HepG2 (cell line): ENCODE measurements at regions not wholly inside any gene's neighbourhood (a gene's known extent, or its start where the extent isn't known, plus 50 kb on each side); places are given as distances from the start of the nearest gene placed in this dataset.

Experiments used
- ATAC-seq: fragments of 200-7000 bp; cut with Tn5 transposase; 3 replicates; pipeline ENCODE4 v1.9.1; 2020; ENCODE audit warnings: mild to moderate bottlenecking, moderate library complexity
- BruUV-seq: library from RNA; stranded (reverse); fragments of 400-500 nt; replicated peaks from 2 replicates; lab custom pipeline; 2021; lab: Mats Ljungman, UMichigan
- CTCF ChIA-PET: fragments of 300-600 bp; formaldehyde crosslinking; extraction: SDS; loops from one replicate; lab custom pipeline; 2021; ENCODE audit warnings: low total read pairs, inconsistent platforms, low intra/inter-chr PET ratio; lab: Yijun Ruan, JAX
- POLR2A ChIA-PET: fragments of 350-600 bp; sonication (Branson Sonifier 250); formaldehyde crosslinking; loops from one replicate; lab custom pipeline; 2020; ENCODE audit warnings: antibody characterized with exemption, inconsistent platforms; lab: Yijun Ruan, JAX
- DNase-seq: peaks from one replicate; pipeline ENCODE4 v3.0.0-alpha.2; 2015; ENCODE audit warnings: low spot score
- FAIRE-seq: peaks from 3 replicates; lab custom pipeline; 2011; peaks lifted over from hg19 to GRCh38; lab: Jason Lieb, UNC
- H2AFZ ChIP-seq: one replicate; pipeline ENCODE4 v1.6.1; 2011; ENCODE audit warnings: low read length, inconsistent platforms
- H3K27ac ChIP-seq: fragments of 300-600 bp; 3 replicates; pipeline ENCODE4 v1.8.0; 2011; ENCODE audit warnings: mixed run types, mild to moderate bottlenecking, mixed read lengths, low read length, inconsistent platforms; ENCODE audit not compliant: insufficient read depth; ENCODE audit errors: extremely low read length
- H3K27me3 ChIP-seq, 2 experiments: fragments of 200-600 bp in 1 of 2; 2 replicates in 1 of 2; 3 replicates in 1 of 2; pipeline versions ENCODE4 v1.6.0 to v1.8.0; 2011; ENCODE audit warnings: low read length in 2 of 2, mild to moderate bottlenecking in 2 of 2, moderate library complexity in 2 of 2, inconsistent platforms in 1 of 2; ENCODE audit not compliant: insufficient read depth in 2 of 2, control insufficient read depth in 1 of 2
- H3K36me3 ChIP-seq, 2 experiments: fragments of 200-600 bp in 1 of 2; replicated peaks in 1 of 2; 2 replicates in 1 of 2; 3 replicates in 1 of 2; pipeline versions ENCODE4 v1.5.1 to v1.8.0; 2011; ENCODE audit warnings: low read length in 2 of 2, inconsistent platforms in 1 of 2; ENCODE audit not compliant: insufficient read depth in 2 of 2, control insufficient read depth in 1 of 2
- H3K4me1 ChIP-seq: 2 replicates; pipeline ENCODE4 v1.5.1; 2012; ENCODE audit warnings: low read length, inconsistent platforms; ENCODE audit not compliant: insufficient read depth
- H3K4me2 ChIP-seq: 2 replicates; pipeline ENCODE4 v1.6.0; 2011; ENCODE audit warnings: low read depth, low read length, inconsistent platforms
- H3K4me3 ChIP-seq, 3 experiments: fragments of 200-600 bp in 1 of 3; sonication (generic), shearing (Covaris generic) in 1 of 3; replicated peaks in 1 of 3; 2 replicates each; pipeline ENCODE4 v1.5.1; 2011 to 2016; ENCODE audit warnings: low read length in 3 of 3, inconsistent platforms in 2 of 3, low read depth in 2 of 3, mild to moderate bottlenecking in 2 of 3, control low read depth in 1 of 3, mixed read lengths in 1 of 3; ENCODE audit not compliant: insufficient read depth in 1 of 3
- H3K79me2 ChIP-seq: one replicate; pipeline ENCODE4 v1.6.1; 2011; ENCODE audit warnings: low read length, inconsistent platforms; ENCODE audit not compliant: insufficient read depth
- H3K9ac ChIP-seq: 2 replicates; pipeline ENCODE4 v1.6.0; 2011; ENCODE audit warnings: mild to moderate bottlenecking, low read depth, low read length, inconsistent platforms; ENCODE audit not compliant: insufficient read depth
- H3K9me3 ChIP-seq: 2 replicates; pipeline ENCODE4 v1.5.1; 2012; ENCODE audit warnings: mild to moderate bottlenecking, low read length
- H4K20me1 ChIP-seq: 2 replicates; pipeline ENCODE4 v1.6.0; 2011; ENCODE audit warnings: inconsistent platforms, mild to moderate bottlenecking, low read length, moderate library complexity; ENCODE audit not compliant: insufficient read depth
- ASH2L ChIP-seq: fragments of 300-600, 200-600 bp; sonication (generic); IDR thresholded peaks from 2 replicates; pipeline ENCODE4 v1.7.0; 2017; ENCODE audit warnings: low read depth, mild to moderate bottlenecking, moderate library complexity, mixed read lengths, low read length; ENCODE audit not compliant: insufficient read length
- FOXC1 ChIP-seq: sonication (generic); formaldehyde crosslinking; IDR thresholded peaks from 2 replicates; pipeline ENCODE4 v1.8.0; 2022; ENCODE audit warnings: mild to moderate bottlenecking, missing genetic modification reagents, borderline replicate concordance
- MAFG ChIP-seq: sonication (generic); formaldehyde crosslinking; IDR thresholded peaks from 2 replicates; pipeline ENCODE4 v1.5.1; 2020; ENCODE audit warnings: mild to moderate bottlenecking, missing genetic modification reagents
- MEIS2 ChIP-seq: sonication (generic); formaldehyde crosslinking; IDR thresholded peaks from 2 replicates; pipeline ENCODE4 v1.9.0; 2021; ENCODE audit warnings: mild to moderate bottlenecking, missing genetic modification reagents
- ZFP41 ChIP-seq: sonication (generic); formaldehyde crosslinking; IDR thresholded peaks from 2 replicates; pipeline ENCODE4 v1.4.0; 2020; ENCODE audit warnings: mild to moderate bottlenecking, missing genetic modification reagents, borderline replicate concordance
- ZNF234 ChIP-seq: sonication (generic); formaldehyde crosslinking; conservative IDR thresholded peaks from 2 replicates; pipeline ENCODE4 v1.5.1; 2020; ENCODE audit warnings: mild to moderate bottlenecking, missing genetic modification reagents
- ZNF235 ChIP-seq: sonication (generic); formaldehyde crosslinking; IDR thresholded peaks from 2 replicates; pipeline ENCODE4 v1.8.1; 2023; ENCODE audit warnings: mild to moderate bottlenecking, missing genetic modification reagents, borderline replicate concordance
- ZNF552 ChIP-seq: sonication (generic); formaldehyde crosslinking; IDR thresholded peaks from 2 replicates; pipeline ENCODE4 v1.9.0; 2022; ENCODE audit warnings: missing genetic modification reagents, mild to moderate bottlenecking, borderline replicate concordance
- ZNF816 ChIP-seq: sonication (generic); formaldehyde crosslinking; IDR thresholded peaks from 2 replicates; pipeline ENCODE4 v1.8.0; 2022; ENCODE audit warnings: missing genetic modification reagents, mild to moderate bottlenecking, borderline replicate concordance
- whole genome bisulfite sequencing: methylation state at CpG from one replicate; pipeline ENCODE4 v1.1.6; 2017; ENCODE audit warnings: low lambda C conversion rate; 5-methylcytosine and 5-hydroxymethylcytosine counted together
- in situ Hi-C: cut with HindIII; loops from 2 replicates; pipeline ENCODE4 v1.10.0; 2017; ENCODE audit warnings: low pct_unique_long_range_greater_than_20kb; ENCODE audit not compliant: extremely low pct_ligation_motif_present
- intact Hi-C: fragments of 100-400 bp; cut with micrococcal nuclease; formaldehyde crosslinking; loops from one replicate; pipeline ENCODE4 v1.10.0; 2022; ENCODE audit not compliant: unreplicated experiment
- TF ChIP-seq, protein P1 (sequence below): sonication (generic); formaldehyde crosslinking; IDR thresholded peaks from 2 replicates; pipeline ENCODE4 v1.5.0; 2020; ENCODE audit warnings: mild to moderate bottlenecking, missing genetic modification reagents
- TF ChIP-seq, protein P2 (sequence below): sonication (generic); formaldehyde crosslinking; IDR thresholded peaks from 2 replicates; pipeline ENCODE4 v1.4.0; 2020; ENCODE audit warnings: missing genetic modification reagents
- TF ChIP-seq, protein P3 (sequence below): sonication (generic); formaldehyde crosslinking; IDR thresholded peaks from 2 replicates; pipeline ENCODE4 v1.8.0; 2022; ENCODE audit warnings: mild to moderate bottlenecking, missing genetic modification reagents, moderate library complexity

DNA sequence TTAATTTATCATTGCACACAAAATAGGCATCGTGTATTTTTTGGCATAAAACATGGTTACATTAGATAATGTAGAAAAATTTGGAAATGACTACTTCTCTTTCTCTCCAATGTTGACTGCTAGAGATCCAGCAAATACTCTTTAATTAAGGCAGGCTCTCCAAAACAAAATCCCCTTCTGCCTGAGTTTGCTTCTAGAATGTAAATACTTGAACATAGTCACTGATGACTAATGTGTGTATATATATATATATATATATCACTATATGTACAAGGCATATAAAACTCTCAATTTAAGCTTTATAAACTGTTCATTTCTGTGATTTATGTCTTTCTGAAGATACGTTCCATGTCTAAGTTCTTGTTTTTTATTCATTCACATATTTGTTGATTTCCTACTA lies 67.2 kb upstream of the CAMK2D start:
- ChIA-PET CTCF (no interaction called here), POLR2A (no interaction called here)
- H3K4me3 ChIP-seq = no peak overlapping the region
- H3K4me2 ChIP-seq = no peak overlapping the region
- DNase-seq (no peak), FAIRE-seq (no peak), ATAC-seq (no peak)
- H3K9me3 ChIP-seq = no peaks in the 10 kb centered on the region
- TF ChIP-seq MAFG (no peak), MEIS2 (CRISPR knock-in tag) (no peak), ZNF235 (CRISPR knock-in tag) (no peak), ZNF234 (CRISPR knock-in tag) (no peak), ZFP41 (CRISPR knock-in tag) (no peak), ZNF552 (CRISPR knock-in tag) (no peak), FOXC1 (no peak), ASH2L (no peak), ZNF816 (CRISPR knock-in tag) (no peak)
- TF ChIP-seq, protein P1, sequence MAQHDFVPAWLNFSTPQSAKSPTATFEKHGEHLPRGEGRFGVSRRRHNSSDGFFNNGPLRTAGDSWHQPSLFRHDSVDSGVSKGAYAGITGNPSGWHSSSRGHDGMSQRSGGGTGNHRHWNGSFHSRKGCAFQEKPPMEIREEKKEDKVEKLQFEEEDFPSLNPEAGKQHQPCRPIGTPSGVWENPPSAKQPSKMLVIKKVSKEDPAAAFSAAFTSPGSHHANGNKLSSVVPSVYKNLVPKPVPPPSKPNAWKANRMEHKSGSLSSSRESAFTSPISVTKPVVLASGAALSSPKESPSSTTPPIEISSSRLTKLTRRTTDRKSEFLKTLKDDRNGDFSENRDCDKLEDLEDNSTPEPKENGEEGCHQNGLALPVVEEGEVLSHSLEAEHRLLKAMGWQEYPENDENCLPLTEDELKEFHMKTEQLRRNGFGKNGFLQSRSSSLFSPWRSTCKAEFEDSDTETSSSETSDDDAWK (CRISPR knock-in tag) = no peak
- TF ChIP-seq, protein P2, sequence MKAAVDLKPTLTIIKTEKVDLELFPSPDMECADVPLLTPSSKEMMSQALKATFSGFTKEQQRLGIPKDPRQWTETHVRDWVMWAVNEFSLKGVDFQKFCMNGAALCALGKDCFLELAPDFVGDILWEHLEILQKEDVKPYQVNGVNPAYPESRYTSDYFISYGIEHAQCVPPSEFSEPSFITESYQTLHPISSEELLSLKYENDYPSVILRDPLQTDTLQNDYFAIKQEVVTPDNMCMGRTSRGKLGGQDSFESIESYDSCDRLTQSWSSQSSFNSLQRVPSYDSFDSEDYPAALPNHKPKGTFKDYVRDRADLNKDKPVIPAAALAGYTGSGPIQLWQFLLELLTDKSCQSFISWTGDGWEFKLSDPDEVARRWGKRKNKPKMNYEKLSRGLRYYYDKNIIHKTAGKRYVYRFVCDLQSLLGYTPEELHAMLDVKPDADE (CRISPR knock-in tag) = no peak
- TF ChIP-seq, protein P3, sequence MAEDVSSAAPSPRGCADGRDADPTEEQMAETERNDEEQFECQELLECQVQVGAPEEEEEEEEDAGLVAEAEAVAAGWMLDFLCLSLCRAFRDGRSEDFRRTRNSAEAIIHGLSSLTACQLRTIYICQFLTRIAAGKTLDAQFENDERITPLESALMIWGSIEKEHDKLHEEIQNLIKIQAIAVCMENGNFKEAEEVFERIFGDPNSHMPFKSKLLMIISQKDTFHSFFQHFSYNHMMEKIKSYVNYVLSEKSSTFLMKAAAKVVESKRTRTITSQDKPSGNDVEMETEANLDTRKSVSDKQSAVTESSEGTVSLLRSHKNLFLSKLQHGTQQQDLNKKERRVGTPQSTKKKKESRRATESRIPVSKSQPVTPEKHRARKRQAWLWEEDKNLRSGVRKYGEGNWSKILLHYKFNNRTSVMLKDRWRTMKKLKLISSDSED (CRISPR knock-in tag) = no peak
- WGBS = 7% methylated on average over 2 of the region's 2 CpGs
- H3K27ac ChIP-seq = no peak overlapping the region
- H3K36me3 ChIP-seq = no peaks in the 10 kb centered on the region
- intact Hi-C loops (no loop called here), in situ Hi-C loops (no loop called here)
- no peaks in the 10 kb centered on the region for H4K20me1 ChIP-seq
- no TSS peak for BruUV-seq
- no peak overlapping the region for H2AFZ ChIP-seq
- H3K9ac ChIP-seq = no peak overlapping the region
- no peaks in the 10 kb centered on the region for H3K79me2 ChIP-seq
- H3K4me1 ChIP-seq = 0 out of 2 replicates have a peak, but pooled peaks cover 9% of the 10 kb centered on the region
- H3K27me3 ChIP-seq = 0 out of 5 replicates have a peak, but pooled peaks cover 0 to 4% of the 10 kb centered on the region in 2 experiments
